H9 (cell line): ENCODE measurements at regions not wholly inside any gene's neighbourhood (a gene's known extent, or its start where the extent isn't known, plus 50 kb on each side); places are given as distances from the start of the nearest gene placed in this dataset.

Source experiments
- DNase-seq: peaks from one replicate; pipeline ENCODE4 v3.0.0-alpha.2; 2017
- H2AFZ ChIP-seq: one replicate; pipeline ENCODE4 v1.6.1; 2013; ENCODE audit warnings: mild to moderate bottlenecking, low read length, control low read depth, moderate library complexity
- H2AK5ac ChIP-seq: 2 replicates; pipeline ENCODE4 v1.6.1; 2013; ENCODE audit warnings: low read length, control low read depth, mixed read lengths; ENCODE audit not compliant: insufficient read length
- H2BK120ac ChIP-seq: one replicate; pipeline ENCODE4 v1.6.1; 2013; ENCODE audit warnings: low read depth, mild to moderate bottlenecking, low read length, control low read depth, inconsistent platforms; ENCODE audit not compliant: poor library complexity, severe bottlenecking
- H2BK12ac ChIP-seq: 2 replicates; pipeline ENCODE4 v1.6.1; 2013; ENCODE audit warnings: low read length, control low read depth, mixed read lengths, low read depth; ENCODE audit not compliant: insufficient read length
- H2BK15ac ChIP-seq: 2 replicates; pipeline ENCODE4 v1.6.1; 2013; ENCODE audit warnings: low read depth, low read length, control low read depth
- H2BK20ac ChIP-seq: one replicate; pipeline ENCODE4 v1.6.1; 2013; ENCODE audit warnings: low read depth, mild to moderate bottlenecking, low read length, control low read depth, inconsistent platforms; ENCODE audit not compliant: poor library complexity, severe bottlenecking
- H2BK5ac ChIP-seq: 2 replicates; pipeline ENCODE4 v1.6.1; 2013; ENCODE audit warnings: low read length, control low read depth, mixed read lengths; ENCODE audit not compliant: insufficient read length
- H3K14ac ChIP-seq: 2 replicates; pipeline ENCODE4 v1.6.1; 2013; ENCODE audit warnings: low read length, control low read depth; ENCODE audit not compliant: insufficient read depth
- H3K18ac ChIP-seq: 2 replicates; pipeline ENCODE4 v1.6.1; 2013; ENCODE audit warnings: low read depth, mild to moderate bottlenecking, mixed read lengths, low read length, control low read depth; ENCODE audit not compliant: insufficient read length
- H3K23ac ChIP-seq: 2 replicates; pipeline ENCODE4 v1.6.1; 2013; ENCODE audit warnings: low read length, control low read depth, mixed read lengths, low read depth; ENCODE audit not compliant: insufficient read length
- H3K23me2 ChIP-seq: 2 replicates; pipeline ENCODE4 v1.6.1; 2013; ENCODE audit warnings: low read depth, mild to moderate bottlenecking, mixed read lengths, low read length, control low read depth; ENCODE audit not compliant: insufficient read length, poor library complexity, severe bottlenecking
- H3K27ac ChIP-seq: 2 replicates; pipeline ENCODE4 v1.5.1; 2013; ENCODE audit warnings: low read length, control low read depth, mixed read lengths, low read depth; ENCODE audit not compliant: insufficient read length
- H3K27me3 ChIP-seq: 2 replicates; pipeline ENCODE4 v1.6.1; 2013; ENCODE audit warnings: low read length, control low read depth, inconsistent platforms; ENCODE audit not compliant: insufficient read depth
- H3K4ac ChIP-seq: 2 replicates; pipeline ENCODE4 v1.6.1; 2013; ENCODE audit warnings: low read depth, mild to moderate bottlenecking, control low read depth, inconsistent platforms, low read length, moderate library complexity
- H3K4me1 ChIP-seq: 2 replicates; pipeline ENCODE4 v1.6.1; 2013; ENCODE audit warnings: low read length, control low read depth, inconsistent platforms; ENCODE audit not compliant: insufficient read depth
- H3K4me2 ChIP-seq: 2 replicates; pipeline ENCODE4 v1.6.1; 2013; ENCODE audit warnings: low read length, control low read depth, mixed read lengths; ENCODE audit not compliant: insufficient read length, insufficient read depth
- H3K56ac ChIP-seq: 2 replicates; pipeline ENCODE4 v1.6.1; 2013; ENCODE audit warnings: low read depth, mild to moderate bottlenecking, mixed read lengths, low read length, control low read depth; ENCODE audit not compliant: insufficient read length
- H3K79me1 ChIP-seq: 2 replicates; pipeline ENCODE4 v1.6.1; 2013; ENCODE audit warnings: low read depth, mild to moderate bottlenecking, moderate library complexity, low read length, control low read depth, inconsistent platforms; ENCODE audit not compliant: insufficient read depth, poor library complexity, severe bottlenecking
- H3K79me2 ChIP-seq: 2 replicates; pipeline ENCODE4 v1.6.1; 2013; ENCODE audit warnings: low read length, control low read depth, inconsistent platforms; ENCODE audit not compliant: insufficient read depth
- H3K9ac ChIP-seq: 2 replicates; pipeline ENCODE4 v1.6.1; 2013; ENCODE audit warnings: low read length, control low read depth, mixed read lengths; ENCODE audit not compliant: insufficient read length; ENCODE audit errors: extremely low read depth
- H3K9me3 ChIP-seq: one replicate; pipeline ENCODE4 v1.6.1; 2013; ENCODE audit warnings: low read depth, low read length, inconsistent platforms; ENCODE audit not compliant: control insufficient read depth
- H3T11ph ChIP-seq: one replicate; pipeline ENCODE4 v1.6.1; 2013; ENCODE audit warnings: mild to moderate bottlenecking, low read length, control low read depth, inconsistent platforms
- H4K20me1 ChIP-seq: one replicate; pipeline ENCODE4 v1.6.1; 2013; ENCODE audit not compliant: control insufficient read depth, insufficient read length, insufficient read depth
- H4K5ac ChIP-seq: 2 replicates; pipeline ENCODE4 v1.6.1; 2013; ENCODE audit warnings: low read depth, mild to moderate bottlenecking, mixed read lengths, low read length, control low read depth; ENCODE audit not compliant: insufficient read length
- H4K8ac ChIP-seq: replicated peaks from 2 replicates; pipeline ENCODE4 v1.6.1; 2013; ENCODE audit warnings: low read length, control low read depth, mixed read lengths, low read depth; ENCODE audit not compliant: insufficient read length
- H4K91ac ChIP-seq: 2 replicates; pipeline ENCODE4 v1.6.1; 2013; ENCODE audit warnings: low read depth, mild to moderate bottlenecking, moderate library complexity, mixed read lengths, low read length, control low read depth; ENCODE audit not compliant: insufficient read length
- H3K27ac Mint-ChIP-seq, 3 experiments: 2 replicates in 2 of 3; 3 replicates in 1 of 3; pipeline ENCODE4 v1.8.0; 2020 to 2021; ENCODE audit warnings: mixed read lengths in 3 of 3, mild to moderate bottlenecking in 1 of 3, moderate library complexity in 1 of 3
- H3K27me3 Mint-ChIP-seq: 2 replicates; pipeline ENCODE4 v1.8.0; 2021; ENCODE audit warnings: low read depth, mild to moderate bottlenecking, moderate library complexity, mixed read lengths
- H3K36me3 Mint-ChIP-seq, 3 experiments: 2 replicates in 2 of 3; 3 replicates in 1 of 3; pipeline ENCODE4 v1.8.0; 2020 to 2021; ENCODE audit warnings: low read depth in 3 of 3, mixed read lengths in 3 of 3; ENCODE audit not compliant: insufficient read depth in 1 of 3
- H3K4me1 Mint-ChIP-seq, 2 experiments: 2 replicates each; pipeline ENCODE4 v1.8.0; 2020; ENCODE audit warnings: mixed read lengths in 2 of 2
- H3K4me3 Mint-ChIP-seq, 2 experiments: 2 replicates in 1 of 2; 3 replicates in 1 of 2; pipeline ENCODE4 v1.8.0; 2020 to 2021; ENCODE audit warnings: mild to moderate bottlenecking in 2 of 2, mixed read lengths in 2 of 2, moderate library complexity in 1 of 2
- H3K9me3 Mint-ChIP-seq, 2 experiments: 2 replicates in 1 of 2; 3 replicates in 1 of 2; pipeline ENCODE4 v1.8.0; 2020; ENCODE audit warnings: mild to moderate bottlenecking in 2 of 2, mixed read lengths in 2 of 2, moderate library complexity in 1 of 2
- WGBS: extraction: QIAGEN DNeasy Blood & Tissue Kit; methylation state at CpG from one replicate; pipeline ENCODE4 v1.1.7; 2013; ENCODE audit warnings: missing lambda C conversion rate, low lambda C conversion rate, mixed read lengths; ENCODE audit not compliant: insufficient read length; ENCODE audit errors: extremely low coverage; 5-methylcytosine and 5-hydroxymethylcytosine counted together
- TF ChIP-seq, protein P1 (sequence below): fragments of 200-600 bp; sonication (generic); conservative IDR thresholded peaks from 3 replicates; pipeline ENCODE4 v1.8.0; 2021; ENCODE audit warnings: antibody characterized with exemption, mild to moderate bottlenecking

DNA sequence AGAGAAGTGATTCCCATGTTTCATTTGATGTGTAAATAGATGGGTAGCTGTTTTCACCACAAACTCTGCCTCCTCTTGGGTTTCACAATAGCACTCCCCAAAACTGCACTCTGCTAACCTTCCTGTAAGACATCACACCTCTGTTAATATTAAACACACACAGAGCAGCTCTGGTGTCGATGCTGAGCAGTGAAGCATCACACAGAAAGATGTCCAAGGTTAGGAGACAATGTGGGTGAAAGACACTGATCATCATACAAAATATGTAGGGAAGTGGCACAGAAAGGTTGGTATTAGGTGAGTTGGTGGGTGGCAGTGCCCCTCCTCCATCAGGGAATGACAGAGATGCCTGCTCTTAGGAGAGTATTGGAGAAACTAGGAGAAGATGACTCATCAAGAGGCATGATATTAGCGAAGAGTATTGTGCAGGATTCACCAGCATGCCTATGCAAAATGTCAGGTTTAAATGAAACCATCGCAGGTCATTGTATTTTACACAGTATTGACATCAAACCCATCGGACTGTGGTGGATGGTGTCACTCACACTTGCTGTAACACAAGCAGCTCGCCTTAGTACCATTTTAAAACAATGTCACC, 199.7 kb downstream of the TBXT start:
- no peak overlapping the region for H3K56ac ChIP-seq
- H3K79me2 ChIP-seq, result no peaks in the 10 kb centered on the region
- H4K8ac ChIP-seq, result no peak overlapping the region
- no peaks in the 10 kb centered on the region for H3K9me3 Mint-ChIP-seq
- H3K23me2 ChIP-seq, result no peaks in the 10 kb centered on the region
- no peak overlapping the region for H2BK120ac ChIP-seq
- H3K14ac ChIP-seq, result no peak overlapping the region
- H2BK12ac ChIP-seq, result no peak overlapping the region
- no peaks in the 10 kb centered on the region for H4K20me1 ChIP-seq
- H3K27ac ChIP-seq, result no peak overlapping the region
- H3K9me3 ChIP-seq, result no peaks in the 10 kb centered on the region
- peaks cover 19% of the 10 kb centered on the region for H3K27me3 Mint-ChIP-seq
- H2BK20ac ChIP-seq, result no peak overlapping the region
- H3K4me1 ChIP-seq, result no peaks in the 10 kb centered on the region
- no peak overlapping the region for H3K4me2 ChIP-seq
- H3K27me3 ChIP-seq, result no peaks in the 10 kb centered on the region
- no peak overlapping the region for H2AFZ ChIP-seq
- no peaks in the 10 kb centered on the region for H3K36me3 Mint-ChIP-seq
- H3K9ac ChIP-seq, result no peak overlapping the region
- H3K27ac Mint-ChIP-seq, result no peak overlapping the region
- DNase-seq, result no peak
- no peak overlapping the region for H2AK5ac ChIP-seq
- WGBS, result no CpG with 5 or more reads among the region's 5 CpGs
- H4K5ac ChIP-seq, result no peak overlapping the region
- H3K4ac ChIP-seq, result no peak overlapping the region
- H3K4me1 Mint-ChIP-seq, result peaks cover 2 to 7% of the 10 kb centered on the region in 2 experiments; a peak in 2 of 4 replicates
- H2BK15ac ChIP-seq, result no peak overlapping the region
- no peak overlapping the region for H4K91ac ChIP-seq
- TF ChIP-seq, protein P1, sequence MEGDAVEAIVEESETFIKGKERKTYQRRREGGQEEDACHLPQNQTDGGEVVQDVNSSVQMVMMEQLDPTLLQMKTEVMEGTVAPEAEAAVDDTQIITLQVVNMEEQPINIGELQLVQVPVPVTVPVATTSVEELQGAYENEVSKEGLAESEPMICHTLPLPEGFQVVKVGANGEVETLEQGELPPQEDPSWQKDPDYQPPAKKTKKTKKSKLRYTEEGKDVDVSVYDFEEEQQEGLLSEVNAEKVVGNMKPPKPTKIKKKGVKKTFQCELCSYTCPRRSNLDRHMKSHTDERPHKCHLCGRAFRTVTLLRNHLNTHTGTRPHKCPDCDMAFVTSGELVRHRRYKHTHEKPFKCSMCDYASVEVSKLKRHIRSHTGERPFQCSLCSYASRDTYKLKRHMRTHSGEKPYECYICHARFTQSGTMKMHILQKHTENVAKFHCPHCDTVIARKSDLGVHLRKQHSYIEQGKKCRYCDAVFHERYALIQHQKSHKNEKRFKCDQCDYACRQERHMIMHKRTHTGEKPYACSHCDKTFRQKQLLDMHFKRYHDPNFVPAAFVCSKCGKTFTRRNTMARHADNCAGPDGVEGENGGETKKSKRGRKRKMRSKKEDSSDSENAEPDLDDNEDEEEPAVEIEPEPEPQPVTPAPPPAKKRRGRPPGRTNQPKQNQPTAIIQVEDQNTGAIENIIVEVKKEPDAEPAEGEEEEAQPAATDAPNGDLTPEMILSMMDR, result no peak
- no peak overlapping the region for H3K18ac ChIP-seq
- H3K4me3 Mint-ChIP-seq, result no peak overlapping the region
- H2BK5ac ChIP-seq, result no peak overlapping the region
- H3T11ph ChIP-seq, result no peak overlapping the region
- H3K23ac ChIP-seq, result no peak overlapping the region
- no peaks in the 10 kb centered on the region for H3K79me1 ChIP-seq
